ENCODE measurements at regions not wholly inside any gene's neighbourhood (a gene's known extent, or its start where the extent isn't known, plus 50 kb on each side); places are given as distances from the start of the nearest gene placed in this dataset.
"Not testable (repeated sequence)": the region's sequence is repeated elsewhere in the genome, so short reads cannot be mapped to it uniquely, and the experiment has no call there.

GRCh38 chr3:35482566-35482965, 156.8 kb upstream of the ARPP21 start:
- DNase-seq (ENCODE audit: low read depth, low spot score) = peak; percentile 25
- not testable (repeated sequence) for H3K4me3 ChIP-seq (ENCODE audit: low read length)

- no peak overlapping the region for H3K4me3 ChIP-seq (ENCODE audit: low read length)
- no peak for DNase-seq (ENCODE audit: low read depth, low spot score)
These were observed 156.2 kb upstream of the ARPP21 start for GRCh38 chr3:35483131-35483530.

- no peak for DNase-seq (ENCODE audit: low read depth, low spot score)
- no peak overlapping the region for H3K4me3 ChIP-seq (ENCODE audit: low read length)
These were observed 154.3 kb upstream of the ARPP21 start for GRCh38 chr3:35484929-35485530.

- H3K4me3 ChIP-seq (ENCODE audit: low read length) = no peak overlapping the region
- no peak for DNase-seq (ENCODE audit: low read depth, low spot score)
These were observed 153.0 kb upstream of the ARPP21 start for GRCh38 chr3:35486295-35486694.

- H3K4me3 ChIP-seq (ENCODE audit: low read length) = no peak overlapping the region
- DNase-seq (ENCODE audit: low read depth, low spot score) = no peak
These were observed 151.9 kb upstream of the ARPP21 start for GRCh38 chr3:35487376-35487775.

- H3K4me3 ChIP-seq (ENCODE audit: low read length) = no peak overlapping the region
- no peak for DNase-seq (ENCODE audit: low read depth, low spot score)
These were observed 150.8 kb upstream of the ARPP21 start for GRCh38 chr3:35488526-35488925.

GRCh38 chr3:35492841-35493240, 146.5 kb upstream of the ARPP21 start:
- no peak overlapping the region for H3K4me3 ChIP-seq (ENCODE audit: low read length)

GRCh38 chr3:35498506-35499210, 140.7 kb upstream of the ARPP21 start:
- H3K4me3 ChIP-seq (ENCODE audit: low read length) = no peak overlapping the region
- no peak for DNase-seq (ENCODE audit: low read depth, low spot score)

More at GRCh38 chr3:35492841-35493240, 146.5 kb upstream of the ARPP21 start:
- no peak for DNase-seq (ENCODE audit: low read depth, low spot score)

GRCh38 chr3:35500641-35501350, 138.5 kb upstream of the ARPP21 start:
- DNase-seq (ENCODE audit: low read depth, low spot score) = no peak
- no peak overlapping the region for H3K4me3 ChIP-seq (ENCODE audit: low read length)

- no peak overlapping the region for H3K4me3 ChIP-seq (ENCODE audit: low read length)
- DNase-seq (ENCODE audit: low read depth, low spot score) = no peak
These were observed 136.6 kb upstream of the ARPP21 start for GRCh38 chr3:35502699-35503098.

GRCh38 chr3:35505181-35505580, 134.1 kb upstream of the ARPP21 start:
- no peak for DNase-seq (ENCODE audit: low read depth, low spot score)
- no peak overlapping the region for H3K4me3 ChIP-seq (ENCODE audit: low read length)

- DNase-seq (ENCODE audit: low read depth, low spot score) = no peak
- H3K4me3 ChIP-seq (ENCODE audit: low read length) = no peak overlapping the region
These were observed 133.6 kb upstream of the ARPP21 start for GRCh38 chr3:35505772-35506171.

- no peak overlapping the region for H3K4me3 ChIP-seq (ENCODE audit: low read length)
- no peak for DNase-seq (ENCODE audit: low read depth, low spot score)
These were observed 119.4 kb upstream of the ARPP21 start for GRCh38 chr3:35519936-35520335.

- DNase-seq (ENCODE audit: low read depth, low spot score) = no peak
- H3K4me3 ChIP-seq (ENCODE audit: low read length) = no peak overlapping the region
These were observed 118.1 kb upstream of the ARPP21 start for GRCh38 chr3:35521196-35521595.

- DNase-seq (ENCODE audit: low read depth, low spot score) = no peak
- H3K4me3 ChIP-seq (ENCODE audit: low read length) = no peak overlapping the region
These were observed 116.9 kb upstream of the ARPP21 start for GRCh38 chr3:35522450-35522849.

GRCh38 chr3:35523074-35523473, 116.3 kb upstream of the ARPP21 start:
- no peak overlapping the region for H3K4me3 ChIP-seq (ENCODE audit: low read length)
- DNase-seq (ENCODE audit: low read depth, low spot score) = no peak

- no peak overlapping the region for H3K4me3 ChIP-seq (ENCODE audit: low read length)
- DNase-seq (ENCODE audit: low read depth, low spot score) = no peak
These were observed 115.5 kb upstream of the ARPP21 start for GRCh38 chr3:35523838-35524237.

GRCh38 chr3:35524856-35525255, 114.5 kb upstream of the ARPP21 start:
- no peak for DNase-seq (ENCODE audit: low read depth, low spot score)
- H3K4me3 ChIP-seq (ENCODE audit: low read length) = no peak overlapping the region

GRCh38 chr3:35528728-35529127, 110.6 kb upstream of the ARPP21 start:
- H3K4me3 ChIP-seq (ENCODE audit: low read length) = no peak overlapping the region
- DNase-seq (ENCODE audit: low read depth, low spot score) = no peak

- H3K4me3 ChIP-seq (ENCODE audit: low read length) = no peak overlapping the region
- DNase-seq (ENCODE audit: low read depth, low spot score) = no peak
These were observed 110.0 kb upstream of the ARPP21 start for GRCh38 chr3:35529337-35529736.
